Neural cell (in vitro differentiated cells): ENCODE measurements at regions not wholly inside any gene's neighbourhood (a gene's known extent, or its start where the extent isn't known, plus 50 kb on each side); places are given as distances from the start of the nearest gene placed in this dataset.

ENCODE experiments used
- small RNA-seq, 3 experiments: library from RNA; depleted of rRNA; stranded (forward); fragments of <200 nt; gene quantifications; one replicate each; pipeline ENCODE3, GENCODE V24; 2012

Small RNA genes in the stretch of these regions (small RNA-seq; reads per million reads assigned to genes)
- 0 to 0.57 (median 0) reads per million in 3 experiments for gene RNU6-1264P
